Parathyroid adenoma (tissue), 2 donors: ENCODE measurements at regions not wholly inside any gene's neighbourhood (a gene's known extent, or its start where the extent isn't known, plus 50 kb on each side); places are given as distances from the start of the nearest gene placed in this dataset.
A peak's percentile ranks its signal among the peaks of the same experiment; 100 is the strongest.
"Not testable (repeated sequence)": the region's sequence is repeated elsewhere in the genome, so short reads cannot be mapped to it uniquely, and the experiment has no call there.

Experiments
- H2AFZ ChIP-seq: fragments of 300-600 bp; sonication (generic); one replicate; pipeline ENCODE4 v1.7.0; 2017; ENCODE audit warnings: antibody characterized with exemption, mild to moderate bottlenecking
- H3K27ac ChIP-seq: fragments of 300-600 bp; sonication (generic); one replicate; pipeline ENCODE4 v1.7.0; 2017
- H3K27me3 ChIP-seq: fragments of 300-600 bp; sonication (generic); one replicate; pipeline ENCODE4 v1.7.0; 2017; ENCODE audit warnings: low read length; ENCODE audit not compliant: control insufficient read depth, insufficient read depth
- H3K36me3 ChIP-seq: fragments of 300-600 bp; sonication (generic); one replicate; pipeline ENCODE4 v1.7.0; 2017; ENCODE audit warnings: low read length; ENCODE audit not compliant: control insufficient read depth, insufficient read depth
- H3K4me1 ChIP-seq: fragments of 300-600 bp; sonication (generic); one replicate; pipeline ENCODE4 v1.7.0; 2017; ENCODE audit warnings: control low read depth
- H3K4me2 ChIP-seq: fragments of 300-600 bp; sonication (generic); one replicate; pipeline ENCODE4 v1.7.0; 2017; ENCODE audit warnings: low read length
- H3K4me3 ChIP-seq: fragments of 300-600 bp; sonication (generic); one replicate; pipeline ENCODE4 v1.7.0; 2017; ENCODE audit warnings: low read depth, low read length
- H3K79me2 ChIP-seq: fragments of 300-600 bp; sonication (generic); one replicate; pipeline ENCODE4 v1.7.0; 2017; ENCODE audit warnings: control low read depth
- H3K9ac ChIP-seq: fragments of 300-600 bp; sonication (generic); one replicate; pipeline ENCODE4 v1.7.0; 2017; ENCODE audit warnings: mild to moderate bottlenecking
- H3K9me3 ChIP-seq: fragments of 300-600 bp; sonication (generic); one replicate; pipeline ENCODE4 v1.7.0; 2017; ENCODE audit warnings: low read length; ENCODE audit not compliant: control insufficient read depth
- TF ChIP-seq, protein P1 (sequence below): fragments of 300-600 bp; sonication (generic); IDR thresholded peaks from one replicate; pipeline ENCODE4 v1.7.0; 2017; ENCODE audit warnings: antibody characterized with exemption, mild to moderate bottlenecking
- donor health status: primary hyperparathyroidism.

DNA sequence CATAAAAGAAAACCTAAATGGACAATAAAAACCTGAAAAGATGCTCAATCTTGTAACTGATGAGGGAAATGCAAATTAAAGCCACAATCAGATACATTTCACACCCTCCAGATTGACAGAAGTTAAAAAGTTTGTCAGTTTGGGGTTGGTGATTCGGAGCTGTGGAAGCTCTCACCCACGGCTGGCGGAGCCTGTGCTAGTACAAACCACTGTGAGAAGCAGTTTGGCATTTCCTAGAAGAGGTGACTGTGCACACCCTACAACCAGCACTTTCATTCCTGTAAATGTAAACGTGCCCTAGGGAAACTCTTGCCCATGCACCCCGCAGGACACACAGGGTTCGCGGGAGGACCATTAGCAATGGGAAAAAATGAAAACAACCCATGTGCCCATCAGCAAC lies 114.1 kb downstream of the BMS1 start:
- H3K9me3 ChIP-seq: no peaks in the 10 kb centered on the region
- H3K27me3 ChIP-seq: peaks cover 5% of the 10 kb centered on the region
- H3K4me3 ChIP-seq: no peak overlapping the region
- no peak overlapping the region for H3K9ac ChIP-seq
- no peaks in the 10 kb centered on the region for H3K4me1 ChIP-seq
- TF ChIP-seq, protein P1, sequence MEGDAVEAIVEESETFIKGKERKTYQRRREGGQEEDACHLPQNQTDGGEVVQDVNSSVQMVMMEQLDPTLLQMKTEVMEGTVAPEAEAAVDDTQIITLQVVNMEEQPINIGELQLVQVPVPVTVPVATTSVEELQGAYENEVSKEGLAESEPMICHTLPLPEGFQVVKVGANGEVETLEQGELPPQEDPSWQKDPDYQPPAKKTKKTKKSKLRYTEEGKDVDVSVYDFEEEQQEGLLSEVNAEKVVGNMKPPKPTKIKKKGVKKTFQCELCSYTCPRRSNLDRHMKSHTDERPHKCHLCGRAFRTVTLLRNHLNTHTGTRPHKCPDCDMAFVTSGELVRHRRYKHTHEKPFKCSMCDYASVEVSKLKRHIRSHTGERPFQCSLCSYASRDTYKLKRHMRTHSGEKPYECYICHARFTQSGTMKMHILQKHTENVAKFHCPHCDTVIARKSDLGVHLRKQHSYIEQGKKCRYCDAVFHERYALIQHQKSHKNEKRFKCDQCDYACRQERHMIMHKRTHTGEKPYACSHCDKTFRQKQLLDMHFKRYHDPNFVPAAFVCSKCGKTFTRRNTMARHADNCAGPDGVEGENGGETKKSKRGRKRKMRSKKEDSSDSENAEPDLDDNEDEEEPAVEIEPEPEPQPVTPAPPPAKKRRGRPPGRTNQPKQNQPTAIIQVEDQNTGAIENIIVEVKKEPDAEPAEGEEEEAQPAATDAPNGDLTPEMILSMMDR: no peak
- no peak overlapping the region for H3K27ac ChIP-seq
- H2AFZ ChIP-seq: no peak overlapping the region
- H3K79me2 ChIP-seq: no peaks in the 10 kb centered on the region
- H3K36me3 ChIP-seq: no peaks in the 10 kb centered on the region
- H3K4me2 ChIP-seq: no peak overlapping the region

DNA sequence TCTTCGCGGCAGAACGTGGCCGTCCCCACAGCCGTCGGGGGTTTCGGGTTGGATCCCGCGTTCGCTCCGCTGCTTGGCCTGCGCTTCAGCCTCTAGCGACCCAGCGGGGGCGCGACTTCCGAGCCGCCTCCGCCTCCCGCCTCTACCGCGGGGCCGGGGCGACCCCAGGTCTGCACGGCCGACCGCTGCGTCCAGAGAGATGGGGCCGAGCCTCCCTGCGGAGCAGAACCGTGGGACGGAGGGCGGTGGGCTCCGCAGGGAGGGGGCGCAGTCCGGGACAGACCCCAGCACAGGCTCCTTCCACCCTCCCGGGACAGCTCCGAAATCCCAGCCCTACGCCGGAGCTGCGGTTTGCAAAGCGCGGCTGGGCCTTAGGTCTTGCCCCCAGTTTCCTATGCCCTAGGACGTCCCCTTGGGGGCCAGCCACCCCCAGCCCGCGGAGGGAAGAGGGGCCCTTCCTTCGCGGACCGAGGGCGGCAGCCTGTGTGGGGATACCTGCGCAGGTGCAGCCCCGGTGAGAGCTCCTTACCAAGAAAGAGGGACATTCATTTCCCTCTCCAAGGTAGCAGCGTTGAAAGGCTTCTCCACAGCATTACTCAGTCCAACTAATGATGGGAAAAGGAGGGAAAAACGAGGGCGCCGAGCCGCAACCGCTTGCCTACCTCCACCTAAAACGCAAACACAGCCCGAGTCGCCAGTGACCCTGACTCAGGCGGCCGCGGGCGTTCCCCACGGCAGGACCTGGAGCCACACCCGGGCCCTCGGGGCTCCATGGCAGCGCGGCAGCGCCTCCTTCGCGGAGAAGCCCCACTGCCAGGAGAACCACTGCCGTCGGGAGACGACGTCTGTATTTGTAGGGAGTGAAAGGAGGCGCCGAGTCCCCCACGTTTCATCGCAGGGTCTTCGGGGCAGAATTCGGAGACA lies 115.7 kb downstream of the BMS1 start:
- TF ChIP-seq, protein P1: no peak

DNA sequence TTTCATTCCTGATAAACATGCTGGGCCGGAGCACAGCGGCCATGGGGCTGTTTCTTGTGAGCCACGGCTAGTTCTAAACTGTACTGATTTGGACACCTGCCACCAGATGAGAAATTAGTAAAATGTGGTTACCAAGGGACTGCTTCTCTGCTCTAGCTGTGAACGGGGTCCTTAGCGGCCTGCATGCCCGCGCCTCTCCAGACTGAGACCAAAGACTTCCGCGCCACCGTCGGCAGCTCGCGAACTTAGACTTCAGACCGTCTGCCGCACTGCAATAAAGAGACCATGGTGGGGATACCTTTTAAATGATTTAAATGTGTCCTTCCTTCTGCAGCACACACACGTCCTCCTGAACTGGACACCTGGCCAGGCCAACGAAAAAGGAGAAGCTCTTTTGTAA lies 116.4 kb downstream of the BMS1 start:
- H3K4me2 ChIP-seq: no peak overlapping the region
- H3K9ac ChIP-seq: no peak overlapping the region
- TF ChIP-seq, protein P1: no peak
- peaks cover 5% of the 10 kb centered on the region for H3K27me3 ChIP-seq
- H3K9me3 ChIP-seq: no peaks in the 10 kb centered on the region
- no peak overlapping the region for H2AFZ ChIP-seq
- H3K36me3 ChIP-seq: no peaks in the 10 kb centered on the region
- no peak overlapping the region for H3K27ac ChIP-seq
- no peaks in the 10 kb centered on the region for H3K79me2 ChIP-seq
- no peak overlapping the region for H3K4me3 ChIP-seq
- no peaks in the 10 kb centered on the region for H3K4me1 ChIP-seq

More for the DNA sequence above, 115.7 kb downstream of the BMS1 start:
- Histone ChIP-seq H3K27ac (no peak overlapping the region), H3K9ac (no peak overlapping the region), H3K27me3 (peaks cover 5% of the 10 kb centered on the region), H3K4me2 (peak overlapping the region; percentile 35), H3K4me1 (no peaks in the 10 kb centered on the region), H3K79me2 (no peaks in the 10 kb centered on the region), H3K36me3 (no peaks in the 10 kb centered on the region), H3K9me3 (no peaks in the 10 kb centered on the region), H3K4me3 (no peak overlapping the region), H2AFZ (no peak overlapping the region)

DNA sequence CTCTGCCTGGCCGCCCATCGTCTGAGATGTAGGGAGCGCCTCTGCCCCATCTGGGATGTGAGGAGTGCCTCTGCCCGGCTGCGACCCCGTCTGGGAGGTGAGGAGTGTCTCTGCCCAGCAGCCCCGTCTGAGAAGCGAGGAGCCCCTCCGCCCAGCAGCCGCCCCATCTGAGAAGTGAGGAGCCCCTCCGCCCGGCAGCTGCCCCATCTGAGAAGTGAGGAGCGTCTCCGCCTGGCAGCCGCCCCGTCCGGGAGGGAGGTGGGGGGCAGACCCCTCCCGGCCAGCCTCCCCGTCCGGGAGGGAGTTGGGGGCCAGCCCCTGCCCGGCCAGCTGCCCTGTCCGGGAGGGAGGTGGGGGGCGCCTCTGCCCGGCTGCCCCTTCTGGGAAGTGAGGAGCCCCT lies 117.8 kb downstream of the BMS1 start:
- not testable (repeated sequence) for H3K4me3 ChIP-seq, H2AFZ ChIP-seq, H3K36me3 ChIP-seq, H3K27me3 ChIP-seq, H3K4me2 ChIP-seq, H3K9ac ChIP-seq, H3K27ac ChIP-seq, H3K79me2 ChIP-seq, H3K9me3 ChIP-seq, H3K4me1 ChIP-seq

DNA sequence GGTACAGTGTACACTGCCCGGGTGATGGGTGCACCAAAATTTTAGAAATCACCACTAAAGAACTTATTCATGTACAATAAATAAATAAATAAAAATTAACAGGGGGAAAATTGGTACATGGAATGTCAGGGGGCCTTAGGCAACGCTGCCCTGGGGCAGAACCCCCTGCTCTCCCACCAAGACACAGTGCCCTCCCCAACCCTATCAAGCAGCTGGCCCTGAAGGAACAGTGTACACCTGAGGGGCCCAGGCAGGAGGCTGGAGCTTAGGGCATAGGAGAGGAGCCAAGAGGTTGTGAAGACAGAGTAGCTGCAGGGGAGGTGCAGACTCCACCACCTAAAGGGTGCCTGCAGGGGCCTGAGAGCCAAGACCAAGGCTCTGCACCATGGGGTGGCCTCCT lies 128.8 kb downstream of the BMS1 start:
- TF ChIP-seq, protein P1: no peak
- no peak overlapping the region for H3K27ac ChIP-seq
- H3K27me3 ChIP-seq: no peaks in the 10 kb centered on the region
- H3K4me2 ChIP-seq: no peak overlapping the region
- H2AFZ ChIP-seq: no peak overlapping the region
- H3K9me3 ChIP-seq: no peaks in the 10 kb centered on the region
- H3K9ac ChIP-seq: no peak overlapping the region
- no peaks in the 10 kb centered on the region for H3K4me1 ChIP-seq
- H3K4me3 ChIP-seq: no peak overlapping the region
- H3K79me2 ChIP-seq: no peaks in the 10 kb centered on the region
- no peaks in the 10 kb centered on the region for H3K36me3 ChIP-seq
